ENCODE measurements at regions not wholly inside any gene's neighbourhood (a gene's known extent, or its start where the extent isn't known, plus 50 kb on each side); places are given as distances from the start of the nearest gene placed in this dataset.
A peak's percentile ranks its signal among the peaks of the same experiment; 100 is the strongest.

GRCh38 chr2:67726416-67726815 lies 329.3 kb downstream of the ETAA1 start:
- no peak overlapping the region for H3K4me3 ChIP-seq (ENCODE audit: insufficient read depth, low read depth, low read length)
- no peaks in the 10 kb centered on the region for H3K27me3 ChIP-seq (ENCODE audit: control insufficient read depth, insufficient read depth, low read length)
- no peak for DNase-seq
- H3K36me3 ChIP-seq (replicated peaks; ENCODE audit: control insufficient read depth, insufficient read depth, low read length) = no peaks in the 10 kb centered on the region

- Histone ChIP-seq H3K27me3 (ENCODE audit: control insufficient read depth, insufficient read depth, low read length) (no peaks in the 10 kb centered on the region), H3K4me3 (ENCODE audit: insufficient read depth, low read depth, low read length) (no peak overlapping the region), H3K36me3 (replicated peaks; ENCODE audit: control insufficient read depth, insufficient read depth, low read length) (no peaks in the 10 kb centered on the region)
- DNase-seq = no peak
Measured at GRCh38 chr2:67727131-67727530, 330.0 kb downstream of the ETAA1 start.

- DNase-seq = no peak
- Histone ChIP-seq H3K27me3 (ENCODE audit: control insufficient read depth, insufficient read depth, low read length) (no peaks in the 10 kb centered on the region), H3K4me3 (ENCODE audit: insufficient read depth, low read depth, low read length) (no peak overlapping the region), H3K36me3 (replicated peaks; ENCODE audit: control insufficient read depth, insufficient read depth, low read length) (no peaks in the 10 kb centered on the region)
Measured at GRCh38 chr2:67727623-67728022, 330.5 kb downstream of the ETAA1 start.

DNA sequence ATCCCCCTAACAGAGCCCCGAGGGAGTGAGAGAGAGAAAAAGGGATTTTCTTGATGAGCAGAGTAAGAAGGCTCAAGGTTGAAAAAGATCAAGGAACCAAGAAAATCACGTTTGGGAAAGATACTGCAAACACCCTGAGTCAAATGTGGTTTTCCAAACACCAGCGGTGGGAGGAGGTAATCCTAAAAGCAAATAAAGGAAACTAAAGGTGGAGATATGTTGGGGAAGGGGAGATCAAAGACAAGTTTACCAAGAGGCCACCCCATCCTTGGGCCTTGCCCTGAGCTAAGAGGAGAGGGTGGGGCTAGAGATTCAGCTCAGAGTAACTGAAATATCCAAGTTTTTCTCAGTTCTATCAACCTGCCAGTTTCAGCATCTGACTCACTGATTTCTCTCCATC lies 332.3 kb downstream of the ETAA1 start:
- no peak for DNase-seq
- Histone ChIP-seq H3K36me3 (replicated peaks; ENCODE audit: control insufficient read depth, insufficient read depth, low read length) (no peaks in the 10 kb centered on the region), H3K4me3 (ENCODE audit: insufficient read depth, low read depth, low read length) (no peak overlapping the region), H3K27me3 (ENCODE audit: control insufficient read depth, insufficient read depth, low read length) (no peaks in the 10 kb centered on the region)

DNA sequence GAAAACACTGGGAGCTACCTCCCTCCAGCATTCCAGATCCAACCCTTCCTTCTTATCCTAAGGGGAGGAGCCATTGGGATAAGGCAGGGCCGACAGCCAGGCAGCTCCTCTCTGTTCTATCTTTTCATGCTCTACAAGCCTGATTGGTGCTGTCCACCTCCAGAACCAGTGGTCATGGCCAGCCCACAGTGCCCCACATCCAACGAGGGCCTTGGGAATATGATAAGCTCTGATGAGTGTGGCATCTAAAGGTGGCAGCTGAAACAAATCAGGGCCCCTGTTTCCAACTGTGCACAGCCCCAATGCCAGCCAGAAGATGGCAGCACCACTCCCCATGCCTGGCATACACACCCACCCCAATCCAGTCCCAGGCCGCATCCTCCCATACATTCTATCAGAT lies 329.3 kb downstream of the C1D start:
- no peaks in the 10 kb centered on the region for H3K27me3 ChIP-seq (ENCODE audit: control insufficient read depth, insufficient read depth, low read length)
- no peaks in the 10 kb centered on the region for H3K36me3 ChIP-seq (replicated peaks; ENCODE audit: control insufficient read depth, insufficient read depth, low read length)
- peak; percentile 63 for DNase-seq
- H3K4me3 ChIP-seq (ENCODE audit: insufficient read depth, low read depth, low read length) = no peak overlapping the region

DNA sequence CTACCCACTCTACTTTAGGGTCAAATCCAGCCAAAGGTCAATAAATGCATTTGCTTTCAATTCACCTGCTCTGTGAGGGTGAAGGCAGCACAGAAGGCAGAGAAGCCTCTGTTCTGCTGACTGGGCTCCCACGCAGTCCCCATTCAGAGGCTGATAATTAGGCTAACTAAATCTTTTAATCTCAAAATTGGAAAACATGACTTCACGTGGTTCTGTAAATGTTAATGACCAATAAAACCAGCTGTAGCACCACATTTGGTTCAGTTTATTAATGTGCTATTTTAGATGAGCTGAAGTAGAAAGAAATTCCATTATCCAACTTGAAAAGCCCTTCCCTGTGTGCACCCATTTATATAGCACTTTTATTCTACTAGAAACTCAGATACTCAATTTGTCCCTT lies 310.6 kb downstream of the C1D start:
- Histone ChIP-seq H3K4me3 (ENCODE audit: insufficient read depth, low read depth, low read length) (no peak overlapping the region), H3K27me3 (ENCODE audit: control insufficient read depth, insufficient read depth, low read length) (no peaks in the 10 kb centered on the region), H3K36me3 (replicated peaks; ENCODE audit: control insufficient read depth, insufficient read depth, low read length) (no peaks in the 10 kb centered on the region)
- DNase-seq = no peak

GRCh38 chr2:67752969-67753368 lies 309.8 kb downstream of the C1D start:
- DNase-seq = no peak
- Histone ChIP-seq H3K4me3 (ENCODE audit: insufficient read depth, low read depth, low read length) (no peak overlapping the region), H3K36me3 (replicated peaks; ENCODE audit: control insufficient read depth, insufficient read depth, low read length) (no peaks in the 10 kb centered on the region), H3K27me3 (ENCODE audit: control insufficient read depth, insufficient read depth, low read length) (no peaks in the 10 kb centered on the region)

- no peak overlapping the region for H3K4me3 ChIP-seq (ENCODE audit: insufficient read depth, low read depth, low read length)
- H3K27me3 ChIP-seq (ENCODE audit: control insufficient read depth, insufficient read depth, low read length) = no peaks in the 10 kb centered on the region
- no peak for DNase-seq
- no peaks in the 10 kb centered on the region for H3K36me3 ChIP-seq (replicated peaks; ENCODE audit: control insufficient read depth, insufficient read depth, low read length)
Measured at GRCh38 chr2:67755156-67755882, 307.5 kb downstream of the C1D start.

- peak; percentile 5 for DNase-seq
Measured at GRCh38 chr2:67760995-67761394, 301.8 kb downstream of the C1D start.

DNA sequence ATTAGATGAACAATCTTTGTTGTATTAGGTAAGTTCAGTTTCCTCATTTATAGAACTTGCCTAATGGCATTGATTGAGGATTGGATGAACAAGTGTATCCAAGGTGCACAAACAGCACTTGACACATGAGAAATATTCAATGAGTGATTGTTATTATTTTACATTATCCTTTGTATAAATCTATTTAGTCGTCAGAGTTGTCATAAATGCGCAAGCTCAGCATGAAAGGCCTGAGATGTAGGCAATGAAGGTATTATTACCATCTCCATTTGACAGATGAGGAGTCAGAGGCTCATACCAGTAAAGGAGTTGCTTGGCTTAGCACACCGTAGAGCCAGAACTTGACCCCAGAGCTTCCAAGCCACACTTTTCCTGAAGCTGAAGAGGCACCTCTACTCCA lies 291.4 kb downstream of the C1D start:
- Histone ChIP-seq H3K36me3 (replicated peaks; ENCODE audit: control insufficient read depth, insufficient read depth, low read length) (no peaks in the 10 kb centered on the region), H3K27me3 (ENCODE audit: control insufficient read depth, insufficient read depth, low read length) (no peaks in the 10 kb centered on the region), H3K4me3 (ENCODE audit: insufficient read depth, low read depth, low read length) (no peak overlapping the region)
- DNase-seq = no peak

More at GRCh38 chr2:67760995-67761394, 301.8 kb downstream of the C1D start:
- Histone ChIP-seq H3K27me3 (ENCODE audit: control insufficient read depth, insufficient read depth, low read length) (no peaks in the 10 kb centered on the region), H3K4me3 (ENCODE audit: insufficient read depth, low read depth, low read length) (no peak overlapping the region), H3K36me3 (replicated peaks; ENCODE audit: control insufficient read depth, insufficient read depth, low read length) (no peaks in the 10 kb centered on the region)

DNA sequence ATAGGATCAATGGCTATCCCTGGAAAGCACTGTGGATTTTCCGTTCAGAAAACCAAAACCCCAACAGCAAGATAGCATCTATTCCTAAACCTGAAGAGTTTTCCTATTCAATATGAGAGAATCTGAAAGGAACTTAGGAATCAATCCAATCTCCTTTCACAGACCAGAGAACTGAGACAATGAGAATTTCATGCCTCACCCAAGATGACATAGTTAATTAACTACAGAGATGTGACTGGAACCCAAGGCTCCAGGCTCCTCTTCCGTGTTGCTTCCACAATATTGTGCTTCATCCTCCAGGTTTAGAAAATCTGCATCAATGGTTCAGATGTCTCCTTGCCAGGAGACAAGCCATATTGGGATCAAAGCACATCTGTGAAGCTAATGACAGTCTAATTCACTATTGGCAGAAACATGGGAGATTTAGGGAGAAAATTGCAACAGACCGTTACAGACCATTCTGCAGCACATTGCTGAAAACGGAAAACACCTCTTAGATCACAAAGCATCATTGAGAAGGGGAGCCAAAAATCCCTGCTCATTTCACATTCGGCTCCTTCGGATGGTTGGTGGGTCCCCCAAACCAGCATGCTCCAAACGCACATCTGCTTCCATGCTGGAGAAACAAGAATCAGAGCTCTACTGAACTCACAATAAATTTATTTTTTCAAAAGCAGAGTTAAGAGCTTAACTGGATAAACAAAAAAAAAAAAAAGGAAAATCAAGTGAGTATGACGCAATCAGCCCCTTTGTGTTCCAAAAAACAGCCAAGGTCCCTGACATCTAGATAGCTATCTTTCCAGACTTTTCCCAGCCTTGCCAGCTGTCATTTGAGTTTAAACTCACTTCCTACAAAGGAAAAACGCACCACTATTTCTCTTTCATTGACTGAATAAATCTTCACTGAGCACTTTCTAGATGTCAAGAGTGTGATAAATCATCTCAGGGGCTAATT lies 290.3 kb downstream of the C1D start:
- no peak overlapping the region for H3K4me3 ChIP-seq (ENCODE audit: insufficient read depth, low read depth, low read length)
- no peaks in the 10 kb centered on the region for H3K27me3 ChIP-seq (ENCODE audit: control insufficient read depth, insufficient read depth, low read length)
- H3K36me3 ChIP-seq (replicated peaks; ENCODE audit: control insufficient read depth, insufficient read depth, low read length) = no peaks in the 10 kb centered on the region
- no peak for DNase-seq

DNA sequence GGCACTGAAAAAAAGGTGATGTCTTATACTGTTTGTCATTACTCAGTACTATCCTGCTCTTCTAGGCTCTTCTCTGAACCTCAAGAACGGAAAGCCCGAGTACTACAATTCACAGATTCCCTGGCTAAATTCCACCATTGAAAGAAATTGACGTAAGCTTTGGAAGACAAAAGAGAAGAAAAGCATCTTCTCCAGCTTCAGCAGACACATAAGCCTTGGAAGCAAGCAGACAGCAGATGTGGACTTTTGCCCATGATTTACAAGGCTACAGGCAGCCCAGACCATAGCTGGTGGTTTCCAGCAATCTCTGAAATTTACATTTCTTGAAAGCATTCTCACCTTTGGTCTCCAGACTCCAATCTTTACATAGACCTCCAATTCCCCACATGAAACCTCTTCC lies 289.0 kb downstream of the C1D start:
- H3K4me3 ChIP-seq (ENCODE audit: insufficient read depth, low read depth, low read length) = no peak overlapping the region
- H3K36me3 ChIP-seq (replicated peaks; ENCODE audit: control insufficient read depth, insufficient read depth, low read length) = no peaks in the 10 kb centered on the region
- H3K27me3 ChIP-seq (ENCODE audit: control insufficient read depth, insufficient read depth, low read length) = no peaks in the 10 kb centered on the region
- no peak for DNase-seq

DNA sequence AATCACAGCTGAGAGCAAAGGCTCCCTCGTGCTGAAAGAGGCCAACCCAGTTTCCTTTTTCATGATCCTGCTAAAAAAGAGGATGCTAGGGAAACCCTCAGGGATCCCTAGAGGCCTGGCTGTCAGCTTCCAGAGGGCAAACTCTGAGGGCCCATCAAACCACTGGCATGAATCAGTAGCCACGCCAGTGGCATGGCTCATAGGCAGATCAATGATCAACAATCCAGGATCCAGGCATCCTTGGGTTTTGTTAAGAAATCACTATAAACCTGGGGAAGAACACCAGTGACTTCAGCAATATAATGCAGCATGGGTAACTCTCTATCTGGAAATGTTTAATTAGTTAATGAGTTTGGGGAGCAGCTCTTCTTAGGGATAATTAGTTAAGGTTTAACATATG lies 286.5 kb downstream of the C1D start:
- no peaks in the 10 kb centered on the region for H3K27me3 ChIP-seq (ENCODE audit: control insufficient read depth, insufficient read depth, low read length)
- DNase-seq = no peak
- H3K36me3 ChIP-seq (replicated peaks; ENCODE audit: control insufficient read depth, insufficient read depth, low read length) = no peaks in the 10 kb centered on the region
- H3K4me3 ChIP-seq (ENCODE audit: insufficient read depth, low read depth, low read length) = no peak overlapping the region

GRCh38 chr2:67777010-67777409 lies 285.8 kb downstream of the C1D start:
- Histone ChIP-seq H3K4me3 (ENCODE audit: insufficient read depth, low read depth, low read length) (no peak overlapping the region), H3K27me3 (ENCODE audit: control insufficient read depth, insufficient read depth, low read length) (no peaks in the 10 kb centered on the region), H3K36me3 (replicated peaks; ENCODE audit: control insufficient read depth, insufficient read depth, low read length) (no peaks in the 10 kb centered on the region)
- DNase-seq = no peak

DNA sequence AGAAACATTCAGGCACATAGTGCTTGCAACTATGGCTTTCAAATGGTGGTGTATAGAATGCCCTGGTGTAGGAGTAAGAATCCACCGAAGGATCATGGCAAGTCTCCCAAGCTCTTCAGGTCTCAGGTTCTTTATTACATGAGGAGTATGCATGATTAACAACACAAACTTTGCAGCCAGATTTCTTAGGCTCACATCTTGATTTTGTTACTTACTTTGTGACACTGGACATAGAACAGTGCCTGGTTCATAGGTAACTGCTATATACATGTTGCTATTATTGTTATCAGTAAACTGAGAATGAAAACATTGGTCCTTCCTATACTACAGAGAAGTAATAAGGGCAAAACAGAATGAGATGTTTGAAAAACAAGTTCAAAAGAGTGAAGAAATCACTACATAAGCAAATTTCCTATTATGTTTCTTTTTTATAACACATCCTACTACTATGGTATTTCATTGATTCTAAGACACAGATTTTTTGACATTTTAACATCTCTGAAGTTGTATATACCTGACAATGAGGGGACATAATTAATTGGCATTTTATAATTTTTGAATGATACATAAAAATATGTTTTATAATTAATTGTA lies 284.9 kb downstream of the C1D start:
- no peak for DNase-seq
- no peaks in the 10 kb centered on the region for H3K27me3 ChIP-seq (ENCODE audit: control insufficient read depth, insufficient read depth, low read length)
- H3K4me3 ChIP-seq (ENCODE audit: insufficient read depth, low read depth, low read length) = no peak overlapping the region
- no peaks in the 10 kb centered on the region for H3K36me3 ChIP-seq (replicated peaks; ENCODE audit: control insufficient read depth, insufficient read depth, low read length)
